Kidney (tissue), 13 donors: ENCODE measurements at regions not wholly inside any gene's neighbourhood (a gene's known extent, or its start where the extent isn't known, plus 50 kb on each side); places are given as distances from the start of the nearest gene placed in this dataset.
A peak's percentile ranks its signal among the peaks of the same experiment; 100 is the strongest.

Source experiments
- DNase-seq, 5 donors: peaks; one replicate each; pipeline ENCODE4 v3.0.0-alpha.2; 2013 to 2020
- FAIRE-seq: peaks from 2 replicates; lab custom pipeline; 2012; peaks lifted over from hg19 to GRCh38; lab: Jason Lieb, UNC
- H3K27ac ChIP-seq, 2 donors: one replicate each; pipeline ENCODE4 v1.7.0; 2013; ENCODE audit warnings: low read depth in 2 of 2, low read length in 2 of 2, inconsistent platforms in 1 of 2
- H3K27me3 ChIP-seq: one replicate; pipeline ENCODE4 v1.7.1; 2013; ENCODE audit warnings: low read length, inconsistent platforms; ENCODE audit not compliant: control insufficient read depth, insufficient read depth
- H3K36me3 ChIP-seq, 3 donors: one replicate each; pipeline versions ENCODE4 v1.7.0 to v1.7.1; 2013; ENCODE audit warnings: low read length in 3 of 3, control low read depth in 1 of 3, inconsistent platforms in 1 of 3; ENCODE audit not compliant: insufficient read depth in 3 of 3, control insufficient read depth in 2 of 3
- H3K4me1 ChIP-seq, 3 donors: one replicate each; pipeline versions ENCODE4 v1.7.0 to v1.7.1; 2013; ENCODE audit warnings: low read length in 3 of 3, inconsistent platforms in 1 of 3, low read depth in 1 of 3; ENCODE audit not compliant: control insufficient read depth in 2 of 3, insufficient read depth in 2 of 3
- H3K4me3 ChIP-seq, 3 donors: one replicate each; pipeline versions ENCODE4 v1.7.0 to v1.8.1; 2013; ENCODE audit warnings: low read length in 3 of 3, control low read depth in 1 of 3, inconsistent platforms in 1 of 3
- H3K9ac ChIP-seq, 3 donors: one replicate each; pipeline versions ENCODE4 v1.7.0 to v1.7.1; 2013; ENCODE audit warnings: low read length in 3 of 3, control low read depth in 1 of 3, inconsistent platforms in 1 of 3
- H3K9me3 ChIP-seq, 3 donors: one replicate each; pipeline versions ENCODE4 v1.7.0 to v1.7.1; 2013; ENCODE audit warnings: low read length in 3 of 3, control low read depth in 1 of 3, inconsistent platforms in 1 of 3; ENCODE audit not compliant: control insufficient read depth in 2 of 3, insufficient read depth in 1 of 3
- CTCF ChIP-seq: IDR thresholded peaks from 3 replicates; pipeline ENCODE4 v1.5.1; 2012; ENCODE audit warnings: mild to moderate bottlenecking, moderate library complexity, borderline replicate concordance; ENCODE audit not compliant: insufficient read depth; ENCODE audit errors: extremely low read depth
- intact Hi-C: fragments of 100-400 bp; cut with DNase I; formaldehyde crosslinking; loops from one replicate; pipeline ENCODE4 v1.11.1; 2022
- donor health status: control.
- donor health status: control.
- donor health status: control.
- donor health status: control.
- donor health status: control.
- donor health status: DM: yes; HTN: yes; CAD: no.
- donor health status: Normal renal cell carcinoma (clear cell type).

GRCh38 chr2:67212203-67212602 lies 184.9 kb upstream of the ETAA1 start:
- FAIRE-seq (no peak), DNase-seq (no peak)
- Histone ChIP-seq H3K4me1 (no peaks in the 10 kb centered on the region), H3K4me3 (no peak overlapping the region), H3K27me3 (no peaks in the 10 kb centered on the region), H3K9ac (no peak overlapping the region), H3K9me3 (no peaks in the 10 kb centered on the region), H3K36me3 (no peaks in the 10 kb centered on the region), H3K27ac (no peak overlapping the region)
- TF ChIP-seq CTCF, result no peak
- intact Hi-C loops, result no loop called here

GRCh38 chr2:67213270-67213670 lies 183.9 kb upstream of the ETAA1 start:
- Histone ChIP-seq H3K4me3 (no peak overlapping the region), H3K27ac (no peak overlapping the region), H3K9ac (no peak overlapping the region), H3K4me1 (no peaks in the 10 kb centered on the region), H3K36me3 (no peaks in the 10 kb centered on the region), H3K9me3 (no peaks in the 10 kb centered on the region), H3K27me3 (no peaks in the 10 kb centered on the region)
- FAIRE-seq (no peak), DNase-seq (peak in 4 of 5 donors; percentile 24 to 54 (median 42))
- no peak for TF ChIP-seq CTCF
- intact Hi-C loops, result no loop called here

- no peaks in the 10 kb centered on the region for H3K9me3 ChIP-seq
- peak overlapping the region in 1 of 3 donors; percentile 5 for H3K4me3 ChIP-seq
- no peaks in the 10 kb centered on the region for H3K4me1 ChIP-seq
- DNase-seq (no peak), FAIRE-seq (no peak)
- H3K36me3 ChIP-seq, result no peaks in the 10 kb centered on the region
- intact Hi-C loops, result no loop called here
- no peak overlapping the region for H3K9ac ChIP-seq
- H3K27me3 ChIP-seq, result no peaks in the 10 kb centered on the region
- no peak overlapping the region for H3K27ac ChIP-seq
- no peak for TF ChIP-seq CTCF
Measured at GRCh38 chr2:67213677-67214402, 183.3 kb upstream of the ETAA1 start.
